HEK293T (cell line): ENCODE measurements at regions not wholly inside any gene's neighbourhood (a gene's known extent, or its start where the extent isn't known, plus 50 kb on each side); places are given as distances from the start of the nearest gene placed in this dataset.

Experiments used
- ARNT ChIP-seq: fragments of 450-650 bp; IDR thresholded peaks from 2 replicates; pipeline ENCODE4 v1.6.1; 2017; ENCODE audit warnings: mild to moderate bottlenecking
- ELF4 ChIP-seq: fragments of 450-650 bp; IDR thresholded peaks from 2 replicates; pipeline ENCODE4 v1.6.1; 2017; ENCODE audit warnings: antibody characterized with exemption
- FOXA1 ChIP-seq: fragments of 450-650 bp; IDR thresholded peaks from 2 replicates; pipeline ENCODE4 v1.6.1; 2016; ENCODE audit warnings: mild to moderate bottlenecking
- FOXK2 ChIP-seq: fragments of 450-650 bp; IDR thresholded peaks from 2 replicates; pipeline ENCODE4 v1.6.1; 2016; ENCODE audit warnings: mild to moderate bottlenecking
- FOXM1 ChIP-seq: fragments of 450-650 bp; IDR thresholded peaks from 2 replicates; pipeline ENCODE4 v1.6.1; 2017; ENCODE audit warnings: mild to moderate bottlenecking, borderline replicate concordance
- HDGF ChIP-seq: fragments of 450-650 bp; IDR thresholded peaks from 2 replicates; pipeline ENCODE4 v1.6.1; 2017; ENCODE audit warnings: antibody characterized with exemption, borderline replicate concordance
- L3MBTL2 ChIP-seq: fragments of 450-650 bp; conservative IDR thresholded peaks from 2 replicates; pipeline ENCODE4 v1.6.1; 2016; ENCODE audit warnings: mild to moderate bottlenecking
- LEF1 ChIP-seq: fragments of 450-650 bp; IDR thresholded peaks from 2 replicates; pipeline ENCODE4 v1.6.1; 2017; ENCODE audit warnings: mild to moderate bottlenecking, borderline replicate concordance
- NFRKB ChIP-seq: fragments of 450-650 bp; IDR thresholded peaks from 2 replicates; pipeline ENCODE4 v1.6.1; 2016; ENCODE audit warnings: mild to moderate bottlenecking, moderate library complexity
- SP1 ChIP-seq: fragments of 450-650 bp; IDR thresholded peaks from 2 replicates; pipeline ENCODE4 v1.6.1; 2017
- SUZ12 ChIP-seq: fragments of 450-650 bp; IDR thresholded peaks from 2 replicates; pipeline ENCODE4 v1.6.1; 2016; ENCODE audit warnings: mild to moderate bottlenecking
- TARDBP ChIP-seq: fragments of 450-650 bp; IDR thresholded peaks from 2 replicates; pipeline ENCODE4 v1.6.1; 2016
- ZNF384 ChIP-seq: fragments of 450-650 bp; IDR thresholded peaks from 2 replicates; pipeline ENCODE4 v1.6.1; 2016
- TF ChIP-seq, protein P1 (sequence below): fragments of 450-650 bp; IDR thresholded peaks from 2 replicates; pipeline ENCODE4 v1.6.1; 2016

- TF ChIP-seq FOXK2 = no peak
- no peak for TF ChIP-seq ELF4
- no peak for TF ChIP-seq LEF1
- no peak for TF ChIP-seq SP1
- no peak for TF ChIP-seq FOXM1
- TF ChIP-seq SUZ12 = no peak
- TF ChIP-seq, protein P1, sequence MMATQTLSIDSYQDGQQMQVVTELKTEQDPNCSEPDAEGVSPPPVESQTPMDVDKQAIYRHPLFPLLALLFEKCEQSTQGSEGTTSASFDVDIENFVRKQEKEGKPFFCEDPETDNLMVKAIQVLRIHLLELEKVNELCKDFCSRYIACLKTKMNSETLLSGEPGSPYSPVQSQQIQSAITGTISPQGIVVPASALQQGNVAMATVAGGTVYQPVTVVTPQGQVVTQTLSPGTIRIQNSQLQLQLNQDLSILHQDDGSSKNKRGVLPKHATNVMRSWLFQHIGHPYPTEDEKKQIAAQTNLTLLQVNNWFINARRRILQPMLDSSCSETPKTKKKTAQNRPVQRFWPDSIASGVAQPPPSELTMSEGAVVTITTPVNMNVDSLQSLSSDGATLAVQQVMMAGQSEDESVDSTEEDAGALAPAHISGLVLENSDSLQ = no peak
- no peak for TF ChIP-seq HDGF
- no peak for TF ChIP-seq FOXA1
- TF ChIP-seq ARNT = no peak
- TF ChIP-seq L3MBTL2 = no peak
- TF ChIP-seq TARDBP = no peak
- no peak for TF ChIP-seq ZNF384
- no peak for TF ChIP-seq NFRKB
These were observed 734.1 kb upstream of the WWC1 start for GRCh38 chr5:167557359-167557758.
